Suprapubic skin (tissue), 4 donors: ENCODE measurements at regions not wholly inside any gene's neighbourhood (a gene's known extent, or its start where the extent isn't known, plus 50 kb on each side); places are given as distances from the start of the nearest gene placed in this dataset.

ENCODE experiments used
- DNase-seq, 2 donors: peaks; one replicate each; pipeline ENCODE4 v3.0.0-alpha.2; 2019; ENCODE audit warnings: low spot score in 2 of 2
- H3K27ac ChIP-seq: fragments of 200-600 bp; sonication (generic); one replicate; pipeline ENCODE4 v1.5.1; 2019
- H3K27me3 ChIP-seq: fragments of 200-600 bp; sonication (generic); one replicate; pipeline ENCODE4 v1.5.1; 2019
- H3K36me3 ChIP-seq: fragments of 200-600 bp; sonication (generic); one replicate; pipeline ENCODE4 v1.5.1; 2019
- H3K4me1 ChIP-seq: fragments of 200-600 bp; sonication (generic); one replicate; pipeline ENCODE4 v1.5.1; 2019
- H3K4me3 ChIP-seq: fragments of 200-600 bp; sonication (generic); one replicate; pipeline ENCODE4 v1.5.1; 2019; ENCODE audit warnings: mild to moderate bottlenecking
- H3K9me3 ChIP-seq: fragments of 200-600 bp; sonication (generic); one replicate; pipeline ENCODE4 v1.5.1; 2019
- EP300 ChIP-seq: sonication (generic); formaldehyde crosslinking; IDR thresholded peaks from one replicate; pipeline ENCODE4 v1.6.1; 2017; ENCODE audit warnings: antibody characterized with exemption
- POLR2A ChIP-seq, 2 donors: fragments of 450-650 bp; IDR thresholded peaks; one replicate each; pipeline ENCODE4 v1.6.1; 2017; ENCODE audit warnings: antibody characterized with exemption in 2 of 2, mild to moderate bottlenecking in 2 of 2, moderate library complexity in 2 of 2
- POLR2AphosphoS5 ChIP-seq, 3 donors: sonication (generic); formaldehyde crosslinking; IDR thresholded peaks; one replicate each; pipeline ENCODE4 v1.6.1; 2017; ENCODE audit warnings: antibody characterized with exemption in 3 of 3
- whole genome bisulfite sequencing: methylation state at CpG from one replicate; pipeline ENCODE4 v1.1.5; 2018; 5-methylcytosine and 5-hydroxymethylcytosine counted together
- TF ChIP-seq, protein P1 (sequence below), 2 donors: fragments of 200-600 bp in 1 of 2; fragments of 450-650 bp in 1 of 2; sonication (generic) in 1 of 2; IDR thresholded peaks; one replicate each; pipeline ENCODE4 v1.5.1; 2016 to 2019; ENCODE audit warnings: antibody characterized with exemption in 2 of 2, mild to moderate bottlenecking in 1 of 2, moderate library complexity in 1 of 2

DNA sequence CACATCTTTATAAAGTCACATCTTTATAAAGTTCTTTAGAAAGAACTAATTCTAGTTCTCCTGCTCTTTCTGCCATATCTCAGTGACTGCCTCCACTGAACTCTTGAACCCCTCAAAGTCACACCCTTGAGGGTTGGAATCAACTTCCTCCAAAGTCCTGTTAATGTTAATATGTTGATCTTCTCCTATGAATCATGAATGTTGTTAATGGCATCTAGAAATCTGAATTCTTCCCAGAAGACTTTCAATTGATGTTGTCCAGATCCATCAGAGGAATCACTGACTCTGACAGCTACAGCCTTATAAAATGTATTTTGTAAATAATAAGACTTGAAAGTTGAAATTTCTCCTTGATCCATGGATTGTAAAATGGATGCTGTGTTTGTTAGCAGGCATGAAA is 213.4 kb downstream of the COX7C start:
- no peak for DNase-seq
- H3K27ac ChIP-seq, result no peak overlapping the region
- no peaks in the 10 kb centered on the region for H3K9me3 ChIP-seq
- no peak overlapping the region for H3K4me3 ChIP-seq
- H3K36me3 ChIP-seq, result no peaks in the 10 kb centered on the region
- no peaks in the 10 kb centered on the region for H3K4me1 ChIP-seq
- TF ChIP-seq, protein P1, sequence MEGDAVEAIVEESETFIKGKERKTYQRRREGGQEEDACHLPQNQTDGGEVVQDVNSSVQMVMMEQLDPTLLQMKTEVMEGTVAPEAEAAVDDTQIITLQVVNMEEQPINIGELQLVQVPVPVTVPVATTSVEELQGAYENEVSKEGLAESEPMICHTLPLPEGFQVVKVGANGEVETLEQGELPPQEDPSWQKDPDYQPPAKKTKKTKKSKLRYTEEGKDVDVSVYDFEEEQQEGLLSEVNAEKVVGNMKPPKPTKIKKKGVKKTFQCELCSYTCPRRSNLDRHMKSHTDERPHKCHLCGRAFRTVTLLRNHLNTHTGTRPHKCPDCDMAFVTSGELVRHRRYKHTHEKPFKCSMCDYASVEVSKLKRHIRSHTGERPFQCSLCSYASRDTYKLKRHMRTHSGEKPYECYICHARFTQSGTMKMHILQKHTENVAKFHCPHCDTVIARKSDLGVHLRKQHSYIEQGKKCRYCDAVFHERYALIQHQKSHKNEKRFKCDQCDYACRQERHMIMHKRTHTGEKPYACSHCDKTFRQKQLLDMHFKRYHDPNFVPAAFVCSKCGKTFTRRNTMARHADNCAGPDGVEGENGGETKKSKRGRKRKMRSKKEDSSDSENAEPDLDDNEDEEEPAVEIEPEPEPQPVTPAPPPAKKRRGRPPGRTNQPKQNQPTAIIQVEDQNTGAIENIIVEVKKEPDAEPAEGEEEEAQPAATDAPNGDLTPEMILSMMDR (IDR thresholded peaks at IDR 0.05), result no peak
- no peak for TF ChIP-seq POLR2AphosphoS5 (IDR thresholded peaks at IDR 0.05)
- no peak for TF ChIP-seq POLR2A (IDR thresholded peaks at IDR 0.05)
- TF ChIP-seq EP300, result no peak
- H3K27me3 ChIP-seq, result no peaks in the 10 kb centered on the region

- Histone ChIP-seq H3K4me1 (no peaks in the 10 kb centered on the region), H3K9me3 (no peaks in the 10 kb centered on the region), H3K27me3 (no peaks in the 10 kb centered on the region), H3K36me3 (no peaks in the 10 kb centered on the region), H3K27ac (no peak overlapping the region), H3K4me3 (no peak overlapping the region)
- no peak for DNase-seq
- TF ChIP-seq, protein P1 (IDR thresholded peaks at IDR 0.05), result no peak
- TF ChIP-seq POLR2A (IDR thresholded peaks at IDR 0.05), result no peak
- no peak for TF ChIP-seq EP300
- no peak for TF ChIP-seq POLR2AphosphoS5 (IDR thresholded peaks at IDR 0.05)
- 95% methylated on average over 1 of the region's 1 CpG for WGBS
Observed at GRCh38 chr5:86833868-86834267, 216.1 kb downstream of the COX7C start.

DNA sequence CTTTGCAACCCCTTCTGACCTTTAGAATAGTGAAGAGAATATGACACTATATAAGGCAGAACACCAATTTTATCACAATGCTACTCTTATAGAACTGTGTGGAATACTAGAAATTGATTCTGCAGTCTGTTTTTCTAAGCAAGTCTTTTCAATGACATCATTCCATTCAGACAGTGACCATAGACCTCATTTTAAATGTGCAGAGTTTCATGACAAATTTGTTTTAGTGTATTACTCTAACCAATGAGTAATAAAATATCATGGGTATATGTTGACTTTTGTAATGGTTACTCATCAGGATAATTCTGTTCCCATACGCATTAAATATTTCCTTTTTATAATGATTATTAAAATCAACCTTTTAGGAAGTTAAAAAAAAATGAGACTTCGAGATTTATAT is 219.9 kb downstream of the COX7C start:
- no peaks in the 10 kb centered on the region for H3K4me1 ChIP-seq
- no peak overlapping the region for H3K4me3 ChIP-seq
- no peak overlapping the region for H3K27ac ChIP-seq
- TF ChIP-seq, protein P1 (IDR thresholded peaks at IDR 0.05), result no peak
- no peak for TF ChIP-seq POLR2AphosphoS5 (IDR thresholded peaks at IDR 0.05)
- TF ChIP-seq POLR2A (IDR thresholded peaks at IDR 0.05), result no peak
- TF ChIP-seq EP300, result no peak
- no peak for DNase-seq
- no peaks in the 10 kb centered on the region for H3K27me3 ChIP-seq
- no peaks in the 10 kb centered on the region for H3K9me3 ChIP-seq
- WGBS, result 85% methylated on average over 2 of the region's 2 CpGs
- no peaks in the 10 kb centered on the region for H3K36me3 ChIP-seq

GRCh38 chr5:86838083-86838482 is 220.3 kb downstream of the COX7C start:
- no peaks in the 10 kb centered on the region for H3K27me3 ChIP-seq
- WGBS, result 84% methylated on average over 2 of the region's 2 CpGs
- no peak overlapping the region for H3K27ac ChIP-seq
- no peaks in the 10 kb centered on the region for H3K36me3 ChIP-seq
- no peaks in the 10 kb centered on the region for H3K9me3 ChIP-seq
- H3K4me3 ChIP-seq, result no peak overlapping the region
- H3K4me1 ChIP-seq, result no peaks in the 10 kb centered on the region
- TF ChIP-seq, protein P1 (IDR thresholded peaks at IDR 0.05), result no peak
- no peak for TF ChIP-seq EP300
- no peak for TF ChIP-seq POLR2A (IDR thresholded peaks at IDR 0.05)
- no peak for DNase-seq

GRCh38 chr5:86841000-86841644 is 223.4 kb downstream of the COX7C start:
- TF ChIP-seq POLR2A (IDR thresholded peaks at IDR 0.05) (no peak), EP300 (no peak), POLR2AphosphoS5 (IDR thresholded peaks at IDR 0.05) (no peak)
- TF ChIP-seq, protein P1 (IDR thresholded peaks at IDR 0.05), result no peak
- no peak for DNase-seq
- H3K4me1 ChIP-seq, result no peaks in the 10 kb centered on the region
- H3K9me3 ChIP-seq, result no peaks in the 10 kb centered on the region
- H3K27ac ChIP-seq, result no peak overlapping the region
- 48% methylated on average over 3 of the region's 3 CpGs for WGBS
- no peaks in the 10 kb centered on the region for H3K27me3 ChIP-seq
- H3K36me3 ChIP-seq, result no peaks in the 10 kb centered on the region
- H3K4me3 ChIP-seq, result no peak overlapping the region
